ENCODE measurements at regions not wholly inside any gene's neighbourhood (a gene's known extent, or its start where the extent isn't known, plus 50 kb on each side); places are given as distances from the start of the nearest gene placed in this dataset.

DNA sequence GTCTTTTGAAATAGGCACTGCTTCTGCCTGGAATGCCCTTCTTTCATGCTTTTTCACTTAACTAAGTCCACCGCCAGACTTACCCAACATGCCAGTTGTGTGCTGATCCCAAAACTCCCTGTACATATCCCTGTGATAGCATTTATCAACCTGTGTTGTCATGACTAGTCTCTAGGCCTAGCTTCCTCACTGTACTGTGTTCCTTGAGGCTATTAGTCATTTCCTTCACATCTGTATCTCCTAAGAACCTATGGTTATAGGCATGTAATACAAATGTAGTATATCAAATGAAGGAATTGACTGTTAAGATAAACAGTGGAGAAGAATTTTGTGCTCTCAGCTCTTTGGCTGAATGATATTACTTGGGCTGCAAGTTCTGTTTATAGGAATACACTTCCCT lies 184.3 kb downstream of the CYRIA start:
- Histone ChIP-seq H3K27ac (replicated peaks) (no peak overlapping the region), H3K4me3 (no peak overlapping the region), H3K36me3 (no peaks in the 10 kb centered on the region), H3K4me1 (no peaks in the 10 kb centered on the region), H3K9me3 (replicated peaks) (no peaks in the 10 kb centered on the region), H3K27me3 (ENCODE audit: low read depth) (peaks cover 9% of the 10 kb centered on the region)
- intact Hi-C loops (cut with micrococcal nuclease) = no loop called here
- DNase-seq = no peak
- TF ChIP-seq, protein P1, sequence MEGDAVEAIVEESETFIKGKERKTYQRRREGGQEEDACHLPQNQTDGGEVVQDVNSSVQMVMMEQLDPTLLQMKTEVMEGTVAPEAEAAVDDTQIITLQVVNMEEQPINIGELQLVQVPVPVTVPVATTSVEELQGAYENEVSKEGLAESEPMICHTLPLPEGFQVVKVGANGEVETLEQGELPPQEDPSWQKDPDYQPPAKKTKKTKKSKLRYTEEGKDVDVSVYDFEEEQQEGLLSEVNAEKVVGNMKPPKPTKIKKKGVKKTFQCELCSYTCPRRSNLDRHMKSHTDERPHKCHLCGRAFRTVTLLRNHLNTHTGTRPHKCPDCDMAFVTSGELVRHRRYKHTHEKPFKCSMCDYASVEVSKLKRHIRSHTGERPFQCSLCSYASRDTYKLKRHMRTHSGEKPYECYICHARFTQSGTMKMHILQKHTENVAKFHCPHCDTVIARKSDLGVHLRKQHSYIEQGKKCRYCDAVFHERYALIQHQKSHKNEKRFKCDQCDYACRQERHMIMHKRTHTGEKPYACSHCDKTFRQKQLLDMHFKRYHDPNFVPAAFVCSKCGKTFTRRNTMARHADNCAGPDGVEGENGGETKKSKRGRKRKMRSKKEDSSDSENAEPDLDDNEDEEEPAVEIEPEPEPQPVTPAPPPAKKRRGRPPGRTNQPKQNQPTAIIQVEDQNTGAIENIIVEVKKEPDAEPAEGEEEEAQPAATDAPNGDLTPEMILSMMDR (IDR thresholded peaks at IDR 0.05; ENCODE audit: borderline replicate concordance) = no peak

DNA sequence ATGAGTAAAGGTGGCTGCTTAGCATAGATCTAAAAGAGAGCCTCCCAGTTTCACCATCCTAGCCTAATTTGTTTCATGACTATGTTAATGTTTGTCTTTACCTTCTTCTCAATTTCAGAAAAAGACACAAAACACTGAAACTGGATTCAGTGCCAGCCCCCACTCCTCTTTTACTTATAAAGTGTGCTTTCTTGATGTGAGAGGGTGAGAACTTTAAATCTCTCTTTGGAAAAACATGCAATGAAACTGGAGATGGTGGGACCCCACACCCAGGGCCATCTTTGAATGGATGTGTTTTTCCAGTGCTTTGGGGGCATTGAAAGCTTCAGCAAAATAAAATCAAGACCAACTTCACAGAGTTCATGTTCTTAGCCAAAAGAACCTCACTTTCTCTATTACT lies 185.9 kb downstream of the CYRIA start:
- Histone ChIP-seq H3K9me3 (replicated peaks) (no peaks in the 10 kb centered on the region), H3K27me3 (ENCODE audit: low read depth) (peaks cover 8% of the 10 kb centered on the region), H3K4me3 (no peak overlapping the region), H3K36me3 (no peaks in the 10 kb centered on the region), H3K27ac (replicated peaks) (no peak overlapping the region), H3K4me1 (no peaks in the 10 kb centered on the region)
- intact Hi-C loops (cut with micrococcal nuclease) = no loop called here
- no peak for DNase-seq
- TF ChIP-seq, protein P1 (IDR thresholded peaks at IDR 0.05; ENCODE audit: borderline replicate concordance) = no peak

DNA sequence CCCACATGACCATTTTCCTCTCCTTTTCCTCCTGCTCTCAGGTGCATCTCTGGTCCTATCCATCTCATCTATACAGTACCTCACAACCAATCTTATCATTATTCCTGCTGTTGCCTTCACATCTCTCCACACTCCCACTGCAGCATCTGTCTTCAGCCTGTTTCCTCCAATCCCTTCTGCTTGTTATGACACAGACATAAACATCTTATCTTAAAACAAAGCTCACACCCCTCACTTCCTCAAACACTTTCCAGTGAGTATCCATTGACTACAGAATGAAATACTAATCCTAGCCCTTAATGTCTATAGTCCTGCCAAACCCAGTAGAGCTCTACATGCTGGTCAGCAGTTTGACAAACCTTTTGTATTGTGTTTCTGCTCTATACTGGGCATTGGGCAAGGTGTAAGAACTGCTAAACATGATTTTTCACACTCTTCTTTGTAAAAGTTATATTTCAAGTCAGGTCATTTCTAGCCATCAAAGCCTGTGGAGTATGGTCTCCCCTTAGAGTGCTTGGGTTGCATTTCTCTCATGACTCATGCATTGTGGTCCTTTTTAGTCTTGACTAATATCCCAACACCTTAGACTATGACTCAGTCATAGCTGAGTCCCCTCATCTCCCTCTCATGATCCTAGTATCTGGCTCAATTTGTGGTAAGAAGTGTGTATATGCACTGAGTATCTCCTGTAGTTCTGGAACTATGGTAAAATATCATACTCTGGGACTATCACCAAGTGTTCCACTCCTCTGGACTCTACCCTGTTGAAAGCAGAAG lies 187.0 kb downstream of the CYRIA start:
- Histone ChIP-seq H3K27ac (replicated peaks) (no peak overlapping the region), H3K36me3 (no peaks in the 10 kb centered on the region), H3K27me3 (ENCODE audit: low read depth) (peaks cover 6% of the 10 kb centered on the region), H3K9me3 (replicated peaks) (no peaks in the 10 kb centered on the region), H3K4me3 (no peak overlapping the region), H3K4me1 (no peaks in the 10 kb centered on the region)
- TF ChIP-seq, protein P1 (IDR thresholded peaks at IDR 0.05; ENCODE audit: borderline replicate concordance) = no peak
- intact Hi-C loops (cut with micrococcal nuclease) = no loop called here
- DNase-seq = no peak

DNA sequence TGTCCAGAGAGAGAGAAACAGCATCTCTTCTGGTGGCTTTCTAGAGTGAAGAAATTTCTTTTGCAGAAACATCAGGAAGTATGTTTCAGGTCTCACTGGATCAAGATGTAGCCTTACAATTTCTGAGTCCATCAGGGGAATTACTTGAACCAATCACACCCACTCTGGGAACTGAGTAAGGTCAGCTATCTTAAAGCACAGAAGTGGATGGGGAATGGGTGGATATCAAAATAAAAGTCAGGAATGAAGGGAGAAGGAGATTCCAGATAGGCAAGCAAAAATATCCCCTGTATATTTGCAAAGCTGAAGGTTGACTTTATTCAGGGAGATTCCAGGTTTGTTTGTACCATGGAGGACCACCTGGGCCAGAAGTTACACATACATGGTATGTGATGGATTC lies 188.0 kb downstream of the CYRIA start:
- intact Hi-C loops (cut with micrococcal nuclease) = no loop called here
- DNase-seq = no peak
- TF ChIP-seq, protein P1 (IDR thresholded peaks at IDR 0.05; ENCODE audit: borderline replicate concordance) = no peak

DNA sequence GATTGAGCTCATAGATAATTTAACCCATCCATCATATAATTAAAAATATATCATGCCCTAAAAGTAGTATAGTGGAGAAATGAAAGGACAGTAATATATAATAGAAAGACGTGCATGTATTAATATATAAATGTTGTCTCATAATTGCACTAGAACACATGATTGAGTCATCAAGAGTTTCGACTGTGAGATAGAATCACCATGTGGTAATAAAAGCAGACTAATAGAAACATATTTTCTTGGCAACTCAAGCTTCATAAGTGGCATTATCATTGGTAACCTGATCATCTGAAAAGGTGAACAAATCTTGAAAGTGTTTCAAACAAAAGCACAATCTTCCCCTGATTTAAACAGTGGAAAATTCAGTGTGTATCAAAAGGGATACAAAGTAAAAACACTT lies 188.8 kb downstream of the CYRIA start:
- no peaks in the 10 kb centered on the region for H3K9me3 ChIP-seq (replicated peaks)
- H3K4me3 ChIP-seq = no peak overlapping the region
- TF ChIP-seq, protein P1 (IDR thresholded peaks at IDR 0.05; ENCODE audit: borderline replicate concordance) = no peak
- H3K27ac ChIP-seq (replicated peaks) = no peak overlapping the region
- no peaks in the 10 kb centered on the region for H3K4me1 ChIP-seq
- no peak for DNase-seq
- H3K27me3 ChIP-seq (ENCODE audit: low read depth) = peaks cover 16% of the 10 kb centered on the region
- intact Hi-C loops (cut with micrococcal nuclease) = no loop called here
- no peaks in the 10 kb centered on the region for H3K36me3 ChIP-seq

More for the DNA sequence above, 188.0 kb downstream of the CYRIA start:
- H3K36me3 ChIP-seq = no peaks in the 10 kb centered on the region
- H3K4me3 ChIP-seq = no peak overlapping the region
- no peaks in the 10 kb centered on the region for H3K9me3 ChIP-seq (replicated peaks)
- H3K27ac ChIP-seq (replicated peaks) = no peak overlapping the region
- peaks cover 10% of the 10 kb centered on the region for H3K27me3 ChIP-seq (ENCODE audit: low read depth)
- no peaks in the 10 kb centered on the region for H3K4me1 ChIP-seq

All from left ventricle myocardium inferior (tissue), 1 donor.